ENCODE measurements at regions not wholly inside any gene's neighbourhood (a gene's known extent, or its start where the extent isn't known, plus 50 kb on each side); places are given as distances from the start of the nearest gene placed in this dataset.

DNA sequence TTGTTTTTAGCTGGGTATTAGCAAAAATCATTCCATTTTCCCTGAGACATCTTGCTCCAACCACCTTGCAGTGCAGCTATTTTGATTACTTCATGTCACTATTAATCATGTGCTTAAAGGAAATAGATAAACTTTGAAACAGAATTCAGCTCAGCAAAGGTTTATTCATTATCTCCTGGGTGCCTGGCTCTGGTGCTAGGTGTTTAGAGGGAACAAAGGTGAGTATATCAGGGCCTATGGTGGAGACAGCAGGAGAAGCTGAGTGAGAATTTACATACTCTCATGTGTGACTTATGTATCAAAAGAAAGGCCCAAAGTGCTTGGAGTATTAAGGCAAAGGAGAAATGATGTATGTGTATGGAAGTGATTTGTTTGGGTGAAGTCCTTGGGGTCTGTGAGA lies 63.8 kb upstream of the BMP2 start:
- TF ChIP-seq, protein P1, sequence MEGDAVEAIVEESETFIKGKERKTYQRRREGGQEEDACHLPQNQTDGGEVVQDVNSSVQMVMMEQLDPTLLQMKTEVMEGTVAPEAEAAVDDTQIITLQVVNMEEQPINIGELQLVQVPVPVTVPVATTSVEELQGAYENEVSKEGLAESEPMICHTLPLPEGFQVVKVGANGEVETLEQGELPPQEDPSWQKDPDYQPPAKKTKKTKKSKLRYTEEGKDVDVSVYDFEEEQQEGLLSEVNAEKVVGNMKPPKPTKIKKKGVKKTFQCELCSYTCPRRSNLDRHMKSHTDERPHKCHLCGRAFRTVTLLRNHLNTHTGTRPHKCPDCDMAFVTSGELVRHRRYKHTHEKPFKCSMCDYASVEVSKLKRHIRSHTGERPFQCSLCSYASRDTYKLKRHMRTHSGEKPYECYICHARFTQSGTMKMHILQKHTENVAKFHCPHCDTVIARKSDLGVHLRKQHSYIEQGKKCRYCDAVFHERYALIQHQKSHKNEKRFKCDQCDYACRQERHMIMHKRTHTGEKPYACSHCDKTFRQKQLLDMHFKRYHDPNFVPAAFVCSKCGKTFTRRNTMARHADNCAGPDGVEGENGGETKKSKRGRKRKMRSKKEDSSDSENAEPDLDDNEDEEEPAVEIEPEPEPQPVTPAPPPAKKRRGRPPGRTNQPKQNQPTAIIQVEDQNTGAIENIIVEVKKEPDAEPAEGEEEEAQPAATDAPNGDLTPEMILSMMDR (IDR thresholded peaks at IDR 0.05): no peak
- TF ChIP-seq POLR2AphosphoS5 (IDR thresholded peaks at IDR 0.05) (no peak), EP300 (IDR thresholded peaks at IDR 0.05) (no peak), POLR2A (IDR thresholded peaks at IDR 0.05) (no peak)

All from upper lobe of left lung (tissue), 4 donors.